SH-SY5Y (cell line): ENCODE measurements at regions not wholly inside any gene's neighbourhood (a gene's known extent, or its start where the extent isn't known, plus 50 kb on each side); places are given as distances from the start of the nearest gene placed in this dataset.

Experiments
- GATA2 ChIP-seq: IDR thresholded peaks from 2 replicates; pipeline ENCODE4 v1.6.1; 2011; ENCODE audit warnings: mild to moderate bottlenecking, low read depth, low read length
- GATA3 ChIP-seq: IDR thresholded peaks from 2 replicates; pipeline ENCODE4 v1.6.1; 2011; ENCODE audit warnings: low read depth, mild to moderate bottlenecking, low read length, moderate library complexity

DNA sequence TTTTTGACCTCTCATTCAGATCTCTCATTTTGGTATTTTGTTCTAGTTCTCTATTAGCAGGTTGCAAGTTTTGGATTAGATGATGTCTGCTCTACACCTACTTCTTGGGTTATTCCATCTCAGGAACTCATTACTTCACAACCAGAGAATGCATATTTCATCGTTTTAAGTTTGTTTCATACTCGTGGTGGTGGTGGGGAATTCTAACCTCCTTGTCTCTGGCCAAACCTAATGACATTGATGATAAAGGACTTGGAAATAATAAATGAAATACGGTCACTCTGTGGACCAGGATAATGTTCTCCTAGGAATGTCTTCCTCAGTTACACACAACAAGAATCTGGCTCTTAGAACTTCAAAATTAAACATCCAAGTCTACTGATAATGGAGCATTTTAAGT, 115.2 kb downstream of the CDC42EP3 start:
- TF ChIP-seq GATA2 (no peak), GATA3 (no peak)
